Epithelial cell of prostate (primary cell): ENCODE measurements at regions not wholly inside any gene's neighbourhood (a gene's known extent, or its start where the extent isn't known, plus 50 kb on each side); places are given as distances from the start of the nearest gene placed in this dataset.

Experiments
- DNase-seq: peaks from one replicate; pipeline ENCODE4 v3.0.0-alpha.2; 2011; ENCODE audit warnings: low read depth, low spot score
- H3K27ac ChIP-seq: fragments of 450-650 bp; 2 replicates; pipeline ENCODE4 v1.5.1; 2017; ENCODE audit warnings: mild to moderate bottlenecking

DNA sequence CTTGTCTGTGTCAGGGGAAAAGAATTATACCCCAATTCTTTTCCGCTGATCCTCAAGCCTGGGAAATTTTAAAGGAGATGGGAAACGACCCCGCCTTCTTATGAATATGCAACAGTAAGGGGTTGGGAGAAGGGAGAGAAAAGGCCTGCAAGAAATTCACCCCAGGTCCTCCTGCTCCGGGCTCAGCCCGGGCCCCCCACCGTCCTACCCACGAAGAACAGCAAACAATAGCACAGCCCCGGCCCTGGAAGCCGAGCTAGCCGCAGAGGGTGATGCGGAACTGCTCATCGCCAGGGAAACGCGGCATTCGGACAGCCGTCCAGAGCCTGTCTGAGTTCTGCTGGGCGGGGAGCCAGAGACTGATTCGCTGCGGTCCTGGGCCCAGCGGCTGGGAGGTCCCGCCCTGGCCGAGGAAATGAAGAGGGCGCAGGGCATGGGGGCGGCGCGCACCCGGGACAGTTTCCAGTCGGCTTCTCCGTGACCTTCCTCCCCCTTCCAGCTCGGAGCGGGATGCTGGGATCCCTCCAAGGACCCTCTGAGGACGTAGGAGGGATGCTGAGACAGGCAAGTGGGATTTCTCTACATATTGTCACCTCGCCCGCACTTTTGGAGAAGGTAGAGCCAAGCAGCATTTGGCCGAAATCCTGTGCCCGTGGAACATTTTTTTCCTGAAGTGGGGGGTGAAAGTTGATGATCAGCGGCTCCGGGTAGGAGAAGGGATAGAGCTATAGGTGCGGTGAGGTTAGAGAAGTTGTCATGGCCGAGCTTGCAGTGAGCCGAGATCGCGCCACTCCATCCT is 82.3 kb upstream of the C1QTNF9B start:
- no peak for DNase-seq
- H3K27ac ChIP-seq: no peak overlapping the region

DNA sequence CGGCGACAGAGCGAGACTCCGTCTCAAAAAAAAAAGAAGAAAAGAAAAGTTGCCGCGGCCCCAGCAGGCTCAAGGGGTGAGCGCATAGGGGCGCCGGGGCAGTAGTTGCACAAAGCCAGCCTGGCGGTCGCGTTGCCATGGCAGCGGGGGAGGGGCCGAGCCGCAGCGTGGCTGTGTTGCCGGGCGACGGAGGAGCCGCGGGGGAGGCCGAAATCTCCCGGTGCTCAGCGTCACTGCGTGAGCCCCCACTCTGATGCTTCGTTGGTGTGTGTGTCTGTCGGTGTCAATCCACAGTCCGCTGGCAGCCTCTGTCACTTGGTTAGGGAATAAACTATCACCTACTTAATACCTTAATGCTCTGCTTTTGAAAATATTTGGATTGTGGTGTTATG is 82.9 kb upstream of the C1QTNF9B start:
- H3K27ac ChIP-seq: no peak overlapping the region
- DNase-seq: no peak

DNA sequence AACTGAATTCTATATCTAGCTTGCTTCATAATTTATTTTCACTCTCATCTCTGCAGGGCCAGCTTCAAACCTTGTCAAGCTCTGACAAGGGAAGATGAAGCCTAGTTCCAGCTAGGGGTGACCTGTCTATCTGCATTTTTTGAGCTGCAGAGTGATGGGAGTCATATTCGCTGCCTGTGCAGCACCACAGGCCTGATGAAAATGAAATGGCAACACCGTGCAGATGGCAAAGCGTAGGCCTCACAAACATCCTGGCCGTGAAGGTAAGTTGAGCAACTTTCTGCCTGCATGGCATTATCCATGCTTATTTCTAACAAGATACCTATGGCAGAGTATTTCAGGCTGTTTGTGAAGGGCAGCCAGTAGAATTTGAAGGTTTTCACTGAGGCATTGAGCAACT is 86.4 kb upstream of the C1QTNF9B start:
- no peak overlapping the region for H3K27ac ChIP-seq
- DNase-seq: no peak

DNA sequence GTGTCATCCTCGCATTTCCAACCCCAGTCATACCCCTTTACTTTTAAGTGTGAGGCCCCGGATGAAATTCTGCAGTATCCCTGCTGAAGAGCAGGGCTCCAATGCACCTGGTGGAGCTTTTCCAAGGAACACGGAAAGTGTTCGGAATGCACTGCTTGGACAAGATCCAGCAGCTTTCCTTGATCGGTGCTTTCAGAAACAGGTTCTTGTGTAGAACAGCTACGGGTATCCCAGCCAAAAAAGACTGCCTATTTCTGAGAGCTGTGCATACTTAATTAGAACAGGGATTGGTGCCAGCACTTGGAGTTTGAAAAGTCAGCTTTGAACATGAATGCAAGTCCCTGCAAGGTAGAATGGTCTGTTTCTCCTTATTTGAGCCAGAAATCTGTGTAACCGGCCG is 87.2 kb upstream of the C1QTNF9B start:
- no peak overlapping the region for H3K27ac ChIP-seq
- DNase-seq: no peak

DNA sequence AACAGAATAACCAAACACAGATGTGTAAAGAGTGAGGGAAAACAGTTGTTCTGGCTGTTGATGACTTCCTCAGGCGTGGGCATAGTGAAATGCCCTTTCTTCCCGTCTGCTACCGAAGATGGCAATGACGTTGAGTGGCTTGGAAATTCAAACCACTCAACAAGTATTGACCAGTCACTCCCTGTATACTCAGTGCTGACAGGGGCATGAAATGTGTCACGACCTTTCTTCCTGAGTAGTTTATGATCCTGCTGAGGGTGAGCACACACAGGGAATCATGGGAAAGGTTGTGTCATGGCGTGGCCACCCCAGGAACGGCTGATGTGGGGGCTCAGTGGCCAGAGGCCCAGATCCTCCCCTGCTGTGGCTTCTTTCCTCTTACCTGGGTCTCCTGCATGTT is 87.8 kb upstream of the C1QTNF9B start:
- DNase-seq: no peak
- H3K27ac ChIP-seq: no peak overlapping the region

DNA sequence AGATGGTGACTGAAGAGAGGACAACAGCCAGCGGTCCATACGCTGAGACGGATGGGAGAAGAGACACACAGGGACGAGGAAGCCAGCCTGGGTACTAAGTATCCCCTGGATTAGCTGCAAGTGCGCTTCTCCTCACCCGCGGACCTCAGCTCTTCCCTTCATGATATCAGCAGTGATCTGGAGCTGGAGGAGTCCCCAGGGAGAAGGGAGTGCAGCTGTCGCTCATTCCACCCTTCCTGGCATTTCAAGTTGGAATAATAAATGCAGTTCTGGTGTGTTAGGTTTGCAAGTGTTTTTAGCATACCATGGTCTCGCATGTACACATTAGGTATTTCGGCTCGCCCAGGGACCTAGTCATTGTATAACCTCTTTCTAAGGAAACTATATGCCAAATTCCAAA is 88.5 kb upstream of the C1QTNF9B start:
- no peak for DNase-seq
- H3K27ac ChIP-seq: no peak overlapping the region

DNA sequence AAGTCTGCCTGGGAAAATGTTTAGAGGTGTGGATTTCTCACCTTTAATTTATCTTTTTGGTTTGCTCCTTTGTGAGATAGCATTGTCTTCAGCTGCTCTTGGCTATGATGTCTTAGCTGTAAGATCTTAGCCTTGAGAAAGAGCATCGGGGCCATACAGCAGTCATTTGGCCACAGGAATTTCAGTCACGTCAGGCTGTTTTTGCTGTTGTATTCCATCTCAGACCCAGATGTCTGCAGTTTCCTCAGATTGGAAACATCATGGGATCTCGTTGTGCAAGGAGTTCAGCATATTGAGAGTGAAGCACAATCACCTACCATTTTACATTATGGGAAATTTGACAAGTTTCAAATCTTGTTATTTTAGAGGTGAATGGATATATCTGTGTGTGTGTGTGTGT is 89.3 kb upstream of the C1QTNF9B start:
- H3K27ac ChIP-seq: no peak overlapping the region
- no peak for DNase-seq

DNA sequence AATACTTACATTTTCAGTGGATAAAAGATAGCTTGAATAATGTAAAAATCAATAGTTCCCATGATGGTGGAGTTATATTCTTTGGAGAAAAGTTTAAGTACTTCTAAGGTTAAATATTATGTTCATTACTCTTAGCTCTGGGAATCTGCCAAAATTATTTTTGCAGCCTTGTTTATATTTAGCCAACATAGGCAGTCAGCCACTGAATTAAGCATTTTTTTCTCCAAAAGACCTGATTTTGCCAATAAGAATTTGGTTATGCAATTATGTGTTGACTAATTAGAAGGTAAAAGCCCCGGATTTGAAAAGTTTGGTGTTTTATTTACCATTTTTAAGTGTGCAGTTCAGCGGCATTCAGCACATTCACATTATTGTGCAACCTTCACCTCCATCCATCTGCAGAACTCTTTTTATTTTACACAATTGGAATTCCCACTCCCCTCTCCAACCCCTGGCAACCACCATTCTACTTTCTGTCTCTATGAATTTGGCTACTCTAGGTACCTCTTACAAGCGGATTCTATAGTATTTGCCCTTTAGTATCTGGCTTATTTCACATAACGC is 90.1 kb upstream of the C1QTNF9B start:
- no peak for DNase-seq
- no peak overlapping the region for H3K27ac ChIP-seq

DNA sequence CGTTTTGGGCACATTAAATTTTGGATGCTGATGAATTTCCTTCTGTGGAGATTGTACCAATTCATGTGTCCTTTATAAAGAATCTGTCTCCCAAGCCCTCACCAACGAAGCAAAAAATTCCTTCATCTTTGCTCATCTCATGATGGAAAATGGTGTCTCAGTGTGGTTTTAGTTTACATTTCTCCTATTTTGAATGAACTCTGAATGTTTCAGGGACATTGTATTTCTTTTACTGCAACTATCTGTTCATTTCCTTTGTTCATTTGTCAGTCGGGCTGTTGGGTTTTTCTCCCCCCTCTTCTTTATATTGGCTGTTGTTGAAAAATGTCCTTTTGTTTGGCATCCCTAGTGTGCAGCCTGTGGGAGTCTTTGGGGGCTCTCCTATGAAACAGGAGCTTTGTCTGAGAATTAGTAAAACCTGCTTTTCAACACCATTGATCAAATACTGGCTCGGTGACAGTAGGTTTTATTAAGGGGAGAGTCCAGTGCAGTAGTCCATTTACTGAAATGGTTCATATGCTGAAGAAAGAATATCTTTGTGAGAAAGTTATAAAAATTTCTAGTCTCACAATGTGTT is 91.3 kb upstream of the C1QTNF9B start:
- DNase-seq: no peak

DNA sequence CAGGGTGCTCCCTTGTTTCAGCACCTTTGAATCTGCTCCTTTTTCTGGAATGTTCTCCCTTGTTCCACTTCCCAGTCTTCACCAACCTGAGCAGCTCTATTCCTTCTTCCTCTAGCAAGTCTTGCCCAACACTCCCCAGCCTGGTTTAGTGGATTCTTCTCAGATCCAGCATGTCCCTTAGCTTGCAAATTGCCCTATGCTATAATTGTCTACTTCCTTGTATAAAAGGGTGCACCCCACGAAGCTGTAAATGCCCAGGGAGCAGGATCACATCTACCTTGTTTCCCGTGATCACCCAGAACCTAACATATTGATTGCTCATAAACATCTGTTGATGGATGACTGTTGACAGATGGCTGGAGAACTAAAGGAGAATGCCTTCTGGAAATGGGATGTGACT is 93.2 kb upstream of the C1QTNF9B start:
- H3K27ac ChIP-seq: no peak overlapping the region
- DNase-seq: no peak

More for the DNA sequence above, 91.3 kb upstream of the C1QTNF9B start:
- no peak overlapping the region for H3K27ac ChIP-seq

DNA sequence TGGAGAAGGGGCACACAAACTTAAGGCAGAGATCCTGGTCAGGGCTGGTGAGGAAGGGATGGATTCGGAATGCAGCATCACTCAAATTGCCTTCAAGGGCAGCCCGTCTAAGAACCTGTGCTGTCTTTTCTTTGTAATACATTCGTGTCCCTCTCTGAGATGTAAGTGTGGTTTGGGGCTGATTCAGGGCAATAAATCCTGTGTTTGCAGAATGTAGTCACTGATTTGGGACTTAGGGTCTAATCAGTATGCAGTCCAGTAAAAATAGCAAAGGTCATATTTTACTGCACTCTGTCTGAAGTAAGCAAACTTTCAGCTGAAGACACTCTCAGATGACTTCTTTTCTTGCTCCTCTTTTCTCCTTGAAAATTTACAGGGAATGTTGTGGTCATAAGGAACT is 93.8 kb upstream of the C1QTNF9B start:
- no peak for DNase-seq
- no peak overlapping the region for H3K27ac ChIP-seq

DNA sequence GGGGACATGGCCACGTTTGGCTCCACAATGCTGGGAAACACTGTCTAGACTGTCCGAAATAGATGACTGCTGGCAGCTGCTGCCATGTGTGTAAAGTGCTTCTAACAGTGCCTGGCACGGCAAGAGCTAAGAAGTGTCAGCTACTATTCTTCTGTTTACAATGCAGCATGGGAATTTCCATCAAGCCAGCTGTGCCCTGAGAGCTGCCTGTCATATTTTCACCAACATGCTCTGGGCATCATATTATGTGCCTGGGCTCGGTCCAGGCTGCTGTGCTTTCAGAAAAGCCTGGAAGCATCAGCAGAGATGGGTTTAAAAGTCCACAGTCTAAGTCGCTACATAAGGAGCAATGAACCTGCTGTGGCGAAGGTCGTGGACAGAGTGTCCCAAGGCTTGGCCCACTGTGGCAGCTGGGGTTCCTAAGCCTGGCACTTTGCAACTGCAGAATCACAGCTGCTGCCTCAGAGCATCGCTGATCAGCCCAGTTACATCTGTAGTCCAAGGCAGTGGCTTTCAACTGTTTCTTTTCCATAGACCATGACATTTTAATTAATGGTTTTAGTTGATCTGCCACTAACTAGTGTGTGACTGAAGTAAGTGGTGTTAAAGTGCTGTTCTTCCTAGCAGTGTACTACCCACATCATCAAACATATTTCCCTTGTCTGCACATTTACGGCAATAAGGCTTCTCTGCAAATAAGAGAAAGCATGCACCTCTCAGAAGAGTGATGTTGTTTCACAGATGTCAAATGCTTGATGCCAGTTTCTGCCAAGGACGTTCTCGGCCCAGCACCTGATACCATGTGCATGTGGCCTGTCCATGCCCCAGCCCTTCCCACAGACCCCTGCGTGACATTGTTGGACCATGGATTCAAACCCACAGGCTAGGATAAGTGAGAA is 95.7 kb upstream of the C1QTNF9B start:
- H3K27ac ChIP-seq: no peak overlapping the region
- no peak for DNase-seq

DNA sequence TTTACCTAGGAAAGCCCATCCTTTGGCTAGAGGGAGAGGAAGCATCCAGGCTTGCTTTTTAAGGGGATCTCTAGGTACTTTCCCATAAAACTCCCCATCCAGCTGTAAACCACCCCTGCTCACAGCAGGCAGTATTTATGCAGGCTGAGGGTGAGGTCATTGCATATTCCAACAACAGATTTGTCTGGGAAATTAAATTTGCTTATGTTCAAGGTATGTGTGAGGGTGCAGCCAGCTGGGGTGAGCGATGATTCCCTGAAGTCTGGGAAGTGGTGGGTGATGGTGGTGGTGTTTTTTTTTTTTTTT is 96.3 kb upstream of the C1QTNF9B start:
- no peak overlapping the region for H3K27ac ChIP-seq
- DNase-seq: no peak

DNA sequence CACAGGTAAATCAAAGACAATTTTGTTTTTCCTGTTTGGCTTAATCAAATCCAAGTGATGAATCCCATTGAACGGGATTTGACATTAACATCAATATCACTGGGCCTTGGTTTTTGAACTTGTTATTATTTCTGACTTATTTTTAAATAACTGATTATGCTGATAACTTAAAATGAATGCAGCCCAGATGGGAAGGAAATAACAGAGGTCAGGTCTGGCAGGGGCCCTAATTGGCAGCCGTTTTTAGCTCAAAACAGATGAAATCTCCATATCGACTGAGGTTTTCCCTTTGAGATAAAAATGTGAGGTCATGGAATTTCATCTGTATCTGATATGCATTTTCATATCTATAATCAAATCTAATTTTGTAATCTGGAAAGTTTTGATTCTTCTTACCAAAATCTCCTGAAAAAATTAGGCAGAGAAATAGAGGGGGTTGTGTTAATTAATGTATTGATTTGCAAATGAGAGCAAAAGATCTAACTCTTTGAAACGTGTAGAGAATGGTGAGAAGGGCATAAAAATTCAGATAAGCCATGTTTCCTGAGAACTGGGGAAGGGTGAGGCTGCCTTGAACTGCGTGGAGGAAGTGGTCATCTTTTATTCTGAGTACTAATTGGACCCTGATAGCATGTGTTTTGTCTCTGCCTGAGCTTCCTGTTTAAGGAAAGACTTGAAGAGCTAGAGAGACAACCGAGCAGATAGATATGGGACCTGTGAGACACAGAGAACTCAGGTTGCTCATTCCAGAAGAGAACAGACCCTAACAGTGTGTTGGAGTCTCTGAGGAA is 98.2 kb upstream of the C1QTNF9B start:
- DNase-seq: no peak

DNA sequence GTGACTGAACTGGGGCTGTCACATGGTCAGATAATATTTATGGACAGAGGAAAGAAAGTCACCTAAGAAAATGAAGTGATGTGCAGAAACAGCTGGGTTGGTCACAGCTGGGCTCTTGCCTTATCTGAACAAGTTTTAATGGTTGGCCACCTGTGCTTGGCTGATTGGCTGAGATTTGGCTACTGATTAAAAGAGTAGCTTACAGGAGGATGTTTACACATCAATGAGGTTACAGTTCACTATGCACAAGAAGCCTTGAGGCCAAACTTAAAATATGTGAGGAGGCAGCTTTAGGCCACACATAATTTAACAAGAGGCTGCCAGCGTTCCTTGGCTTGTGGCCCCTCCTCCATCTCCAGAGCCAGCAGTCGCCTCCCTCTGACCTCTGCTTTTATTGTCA is 99.2 kb upstream of the C1QTNF9B start:
- no peak overlapping the region for H3K27ac ChIP-seq
- no peak for DNase-seq

More for the DNA sequence above, 98.2 kb upstream of the C1QTNF9B start:
- no peak overlapping the region for H3K27ac ChIP-seq

DNA sequence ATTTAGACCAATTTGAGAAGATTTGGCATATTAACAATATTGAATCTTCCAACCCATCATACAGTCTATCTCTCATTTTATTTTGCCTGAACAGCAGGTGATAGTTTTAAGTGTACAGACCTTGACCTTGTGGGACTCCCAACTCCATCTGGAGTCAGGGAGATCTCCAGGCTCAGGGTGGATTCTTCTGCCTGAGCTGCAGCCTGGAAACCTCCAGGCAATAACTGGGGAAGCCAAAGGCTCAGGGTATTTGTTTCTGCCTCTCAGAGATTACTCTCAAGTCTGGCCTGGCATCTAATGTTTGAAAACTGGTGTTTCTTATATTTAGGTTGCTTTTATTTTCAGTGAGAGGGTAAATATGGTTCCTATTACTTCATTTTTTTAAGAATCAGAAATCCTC is 102.1 kb upstream of the C1QTNF9B start:
- H3K27ac ChIP-seq: no peak overlapping the region
- DNase-seq: no peak

DNA sequence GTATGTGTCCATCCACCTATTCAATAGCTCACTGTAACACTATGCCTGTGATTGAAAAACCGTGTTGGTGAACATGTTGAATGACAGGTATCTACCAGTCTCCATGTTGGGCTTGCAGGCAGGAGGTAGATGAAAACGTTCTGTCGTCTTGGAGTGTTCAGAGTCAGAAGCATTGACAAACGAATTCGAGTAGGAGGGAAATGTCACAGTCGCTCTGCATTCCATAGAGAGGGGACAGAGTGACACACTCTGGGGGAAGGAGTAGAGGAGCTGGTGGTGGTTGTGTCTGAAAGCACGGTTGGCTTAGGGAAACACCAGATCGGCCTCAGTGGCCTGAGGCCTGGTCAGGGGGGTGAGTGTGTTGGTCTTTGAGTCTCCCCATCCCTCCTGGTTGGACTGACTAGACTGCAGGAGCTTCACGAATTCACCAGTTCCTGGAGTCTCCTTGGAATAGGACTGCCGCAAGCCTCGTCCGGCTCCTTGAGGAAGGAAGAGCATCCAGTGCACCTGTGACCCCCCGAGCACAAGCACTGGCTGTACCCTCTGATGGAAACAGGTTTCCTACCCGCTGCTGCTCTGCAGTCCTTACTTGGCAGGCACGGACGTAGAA is 105.0 kb upstream of the C1QTNF9B start:
- DNase-seq: no peak

DNA sequence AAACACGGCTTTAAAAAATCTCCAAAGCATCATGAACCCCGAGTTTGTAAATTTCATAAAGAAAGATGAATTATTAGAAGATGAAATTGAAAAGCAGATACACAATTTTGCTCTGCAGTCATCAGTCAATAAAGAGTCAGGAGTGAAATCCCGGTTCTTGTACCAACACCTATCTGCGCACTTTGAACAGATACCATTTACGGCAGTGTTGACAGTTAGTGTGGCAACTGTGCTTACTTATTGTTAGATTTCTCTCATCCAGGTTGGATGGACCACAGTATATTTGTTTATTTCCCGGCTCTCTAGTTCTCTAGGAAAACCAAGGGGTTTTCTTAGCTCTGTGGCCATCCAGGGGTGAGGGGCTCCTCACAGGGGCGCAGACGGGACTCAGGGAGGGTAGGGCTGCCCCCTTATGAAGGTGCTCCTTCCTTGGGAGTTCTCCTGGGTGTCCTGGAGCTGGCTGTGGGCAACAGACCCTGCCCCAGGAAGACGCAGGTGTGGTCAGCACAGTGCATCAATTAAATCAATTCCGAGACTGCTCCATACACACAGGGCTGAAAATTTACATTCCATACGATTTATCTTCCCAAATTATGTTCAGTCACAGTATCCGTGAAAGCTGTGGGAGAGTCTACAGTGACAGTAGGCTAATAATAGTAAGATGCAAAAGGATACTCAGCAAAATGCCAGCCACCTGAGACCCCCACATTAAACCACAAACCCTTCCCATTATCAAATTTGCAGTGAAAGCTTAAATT is 107.0 kb upstream of the C1QTNF9B start:
- no peak for DNase-seq
- H3K27ac ChIP-seq: no peak overlapping the region

More for the DNA sequence above, 105.0 kb upstream of the C1QTNF9B start:
- no peak overlapping the region for H3K27ac ChIP-seq

DNA sequence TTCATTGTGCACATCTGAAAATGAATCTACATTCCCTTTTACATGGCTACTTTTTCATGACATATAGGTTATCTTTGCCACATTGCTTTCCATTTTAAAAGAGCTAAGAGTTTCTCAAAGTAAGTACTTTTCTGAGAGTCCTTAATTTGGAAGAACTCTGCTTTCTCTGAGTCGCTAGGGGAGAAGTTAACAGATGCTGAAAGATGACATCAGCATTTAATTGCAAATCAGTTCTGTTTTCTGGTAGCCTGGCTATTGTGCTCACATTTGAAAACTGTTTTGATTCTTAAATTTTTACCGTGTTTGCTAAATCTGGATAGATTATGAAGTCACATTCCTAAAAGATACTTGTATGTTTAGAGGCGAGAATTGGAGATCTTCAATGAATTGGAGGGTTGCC is 107.7 kb upstream of the C1QTNF9B start:
- no peak overlapping the region for H3K27ac ChIP-seq
- no peak for DNase-seq
